ENCODE measurements at regions not wholly inside any gene's neighbourhood (a gene's known extent, or its start where the extent isn't known, plus 50 kb on each side); places are given as distances from the start of the nearest gene placed in this dataset.

DNA sequence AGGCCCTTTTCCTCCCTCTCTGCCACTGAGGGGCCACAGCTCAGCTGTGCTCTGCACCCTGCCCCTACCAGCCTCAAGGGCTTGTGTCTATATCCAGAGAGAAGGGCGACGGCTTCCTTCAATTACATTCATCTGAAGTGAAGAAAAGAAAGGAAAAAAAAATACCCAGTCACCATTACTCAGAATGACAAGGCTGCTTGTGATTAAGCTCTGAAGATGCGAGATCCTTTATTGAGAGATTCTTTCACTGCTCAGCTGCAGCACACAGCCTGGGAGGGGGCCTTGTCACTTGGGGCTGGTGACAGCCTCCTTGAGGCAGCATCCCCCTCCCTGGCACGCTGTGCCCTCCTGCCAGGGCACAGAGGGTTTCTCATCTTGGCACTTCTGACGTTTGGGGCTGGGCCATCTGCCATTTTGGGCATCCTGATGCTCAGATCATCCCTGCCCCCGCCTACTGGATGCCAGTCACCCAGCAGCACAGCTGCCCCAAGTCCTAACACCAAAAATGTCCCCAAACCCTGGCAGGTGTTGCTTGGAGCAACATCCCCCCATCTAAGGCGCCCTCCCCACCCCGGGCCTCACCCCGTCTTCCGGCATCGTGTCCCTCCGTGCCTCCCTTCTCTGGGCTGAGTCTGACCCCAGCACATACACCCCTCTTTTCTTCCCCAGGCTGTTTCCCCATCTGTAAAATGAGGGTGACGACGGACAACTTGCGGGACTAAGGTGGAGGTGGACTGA, 1394.7 kb downstream of the BRD1 start:
- Histone ChIP-seq H3K4me1 (ENCODE audit: control insufficient read depth, insufficient read depth, low read length) (no peaks in the 10 kb centered on the region), H3K27ac (ENCODE audit: low read length) (no peak overlapping the region), H3K27me3 (ENCODE audit: control insufficient read depth, insufficient read depth, low read length) (no peaks in the 10 kb centered on the region; the same call in 1 of the 2 replicates), H3K4me3 (ENCODE audit: low read depth in 2 of 2, low read length in 2 of 2) (no peak overlapping the region), H3K9me3 (ENCODE audit: control insufficient read depth, insufficient read depth, low read depth, low read length) (no peaks in the 10 kb centered on the region), H3K36me3 (ENCODE audit: control insufficient read depth, insufficient read depth, low read length) (no peaks in the 10 kb centered on the region)
- TF ChIP-seq, protein P1, sequence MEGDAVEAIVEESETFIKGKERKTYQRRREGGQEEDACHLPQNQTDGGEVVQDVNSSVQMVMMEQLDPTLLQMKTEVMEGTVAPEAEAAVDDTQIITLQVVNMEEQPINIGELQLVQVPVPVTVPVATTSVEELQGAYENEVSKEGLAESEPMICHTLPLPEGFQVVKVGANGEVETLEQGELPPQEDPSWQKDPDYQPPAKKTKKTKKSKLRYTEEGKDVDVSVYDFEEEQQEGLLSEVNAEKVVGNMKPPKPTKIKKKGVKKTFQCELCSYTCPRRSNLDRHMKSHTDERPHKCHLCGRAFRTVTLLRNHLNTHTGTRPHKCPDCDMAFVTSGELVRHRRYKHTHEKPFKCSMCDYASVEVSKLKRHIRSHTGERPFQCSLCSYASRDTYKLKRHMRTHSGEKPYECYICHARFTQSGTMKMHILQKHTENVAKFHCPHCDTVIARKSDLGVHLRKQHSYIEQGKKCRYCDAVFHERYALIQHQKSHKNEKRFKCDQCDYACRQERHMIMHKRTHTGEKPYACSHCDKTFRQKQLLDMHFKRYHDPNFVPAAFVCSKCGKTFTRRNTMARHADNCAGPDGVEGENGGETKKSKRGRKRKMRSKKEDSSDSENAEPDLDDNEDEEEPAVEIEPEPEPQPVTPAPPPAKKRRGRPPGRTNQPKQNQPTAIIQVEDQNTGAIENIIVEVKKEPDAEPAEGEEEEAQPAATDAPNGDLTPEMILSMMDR (IDR thresholded peaks at IDR 0.05): no peak
- TF ChIP-seq TCF7L2 (IDR thresholded peaks at IDR 0.05; ENCODE audit: low read depth, low read length) (no peak), POLR2AphosphoS5 (IDR thresholded peaks at IDR 0.05; ENCODE audit: low read depth, low read length) (no peak), SIN3A (IDR thresholded peaks at IDR 0.05; ENCODE audit: borderline replicate concordance, insufficient read depth, low read depth, low read length) (no peak)
- TF ChIP-seq, protein P2, sequence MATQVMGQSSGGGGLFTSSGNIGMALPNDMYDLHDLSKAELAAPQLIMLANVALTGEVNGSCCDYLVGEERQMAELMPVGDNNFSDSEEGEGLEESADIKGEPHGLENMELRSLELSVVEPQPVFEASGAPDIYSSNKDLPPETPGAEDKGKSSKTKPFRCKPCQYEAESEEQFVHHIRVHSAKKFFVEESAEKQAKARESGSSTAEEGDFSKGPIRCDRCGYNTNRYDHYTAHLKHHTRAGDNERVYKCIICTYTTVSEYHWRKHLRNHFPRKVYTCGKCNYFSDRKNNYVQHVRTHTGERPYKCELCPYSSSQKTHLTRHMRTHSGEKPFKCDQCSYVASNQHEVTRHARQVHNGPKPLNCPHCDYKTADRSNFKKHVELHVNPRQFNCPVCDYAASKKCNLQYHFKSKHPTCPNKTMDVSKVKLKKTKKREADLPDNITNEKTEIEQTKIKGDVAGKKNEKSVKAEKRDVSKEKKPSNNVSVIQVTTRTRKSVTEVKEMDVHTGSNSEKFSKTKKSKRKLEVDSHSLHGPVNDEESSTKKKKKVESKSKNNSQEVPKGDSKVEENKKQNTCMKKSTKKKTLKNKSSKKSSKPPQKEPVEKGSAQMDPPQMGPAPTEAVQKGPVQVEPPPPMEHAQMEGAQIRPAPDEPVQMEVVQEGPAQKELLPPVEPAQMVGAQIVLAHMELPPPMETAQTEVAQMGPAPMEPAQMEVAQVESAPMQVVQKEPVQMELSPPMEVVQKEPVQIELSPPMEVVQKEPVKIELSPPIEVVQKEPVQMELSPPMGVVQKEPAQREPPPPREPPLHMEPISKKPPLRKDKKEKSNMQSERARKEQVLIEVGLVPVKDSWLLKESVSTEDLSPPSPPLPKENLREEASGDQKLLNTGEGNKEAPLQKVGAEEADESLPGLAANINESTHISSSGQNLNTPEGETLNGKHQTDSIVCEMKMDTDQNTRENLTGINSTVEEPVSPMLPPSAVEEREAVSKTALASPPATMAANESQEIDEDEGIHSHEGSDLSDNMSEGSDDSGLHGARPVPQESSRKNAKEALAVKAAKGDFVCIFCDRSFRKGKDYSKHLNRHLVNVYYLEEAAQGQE (IDR thresholded peaks at IDR 0.05; ENCODE audit: insufficient read depth in 1 of 2, low read depth in 2 of 2, low read length in 1 of 2): no peak
- in situ Hi-C loops (cut with HindIII; ENCODE audit: low pct_unique_long_range_greater_than_20kb, low sequenced_read_pairs) (no loop called here), intact Hi-C loops (cut with micrococcal nuclease; ENCODE audit: unreplicated experiment) (no loop called here)
- BruUV-seq (replicated peaks): no TSS peak
- CTCF ChIA-PET: no interaction called here
- DNase-seq (ENCODE audit: low read depth, low spot score) (no peak), ATAC-seq (no peak)
- POLR2A ChIA-PET: no interaction called here

DNA sequence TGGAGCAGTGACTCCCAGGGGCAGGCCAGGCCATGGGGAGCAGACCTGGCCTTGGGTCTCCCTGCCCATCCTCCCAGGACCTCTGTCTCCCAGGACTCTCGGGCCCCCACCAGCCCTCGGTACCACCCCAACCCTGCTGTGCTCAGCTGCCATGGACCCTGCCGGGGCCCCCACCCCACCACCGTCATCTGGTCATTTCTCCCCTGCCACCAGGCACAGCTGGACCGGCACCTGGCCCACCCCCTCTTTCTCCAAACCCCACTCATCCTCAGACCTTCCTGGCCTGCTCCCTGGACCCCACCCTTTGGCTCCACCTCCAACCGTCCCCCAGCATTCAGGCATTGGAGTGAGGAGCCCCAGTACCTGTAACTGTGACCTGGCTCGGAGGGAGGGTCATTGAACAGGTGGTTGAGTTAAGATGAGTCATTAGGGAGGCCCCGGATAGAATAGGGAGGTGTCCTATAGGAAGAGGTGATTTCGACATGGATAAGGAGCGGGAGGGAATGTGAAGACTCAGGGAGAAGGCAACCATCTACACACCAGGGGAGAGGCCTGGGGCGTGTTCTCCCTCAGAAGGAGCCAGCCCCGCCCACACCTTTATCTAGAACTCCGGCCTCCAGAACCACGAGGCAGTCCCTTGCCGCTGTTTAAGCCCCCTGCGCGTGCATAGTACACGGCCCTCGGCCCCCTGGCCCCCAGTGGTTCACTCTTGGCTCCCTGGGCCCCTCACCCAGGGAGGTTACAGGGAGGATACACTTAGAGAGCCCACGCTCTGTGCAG, 1395.9 kb downstream of the BRD1 start:
- TF ChIP-seq POLR2AphosphoS5 (IDR thresholded peaks at IDR 0.05; ENCODE audit: low read depth, low read length) (no peak), SIN3A (IDR thresholded peaks at IDR 0.05; ENCODE audit: borderline replicate concordance, insufficient read depth, low read depth, low read length) (no peak), TCF7L2 (IDR thresholded peaks at IDR 0.05; ENCODE audit: low read depth, low read length) (no peak)
- TF ChIP-seq, protein P2 (IDR thresholded peaks at IDR 0.05; ENCODE audit: insufficient read depth in 1 of 2, low read depth in 2 of 2, low read length in 1 of 2): no peak
- TF ChIP-seq, protein P1 (IDR thresholded peaks at IDR 0.05): no peak
- in situ Hi-C loops (cut with HindIII; ENCODE audit: low pct_unique_long_range_greater_than_20kb, low sequenced_read_pairs): no loop called here
- DNase-seq (ENCODE audit: low read depth, low spot score): no peak
- H3K4me3 ChIP-seq (ENCODE audit: low read depth in 2 of 2, low read length in 2 of 2): no peak overlapping the region
- H3K36me3 ChIP-seq (ENCODE audit: control insufficient read depth, insufficient read depth, low read length): no peaks in the 10 kb centered on the region
- CTCF ChIA-PET: no interaction called here
- BruUV-seq (replicated peaks): no TSS peak
- H3K9me3 ChIP-seq (ENCODE audit: control insufficient read depth, insufficient read depth, low read depth, low read length): no peaks in the 10 kb centered on the region
- no peaks in the 10 kb centered on the region; the same call in 1 of the 2 replicates for H3K27me3 ChIP-seq (ENCODE audit: control insufficient read depth, insufficient read depth, low read length)
- POLR2A ChIA-PET: no interaction called here
- no peaks in the 10 kb centered on the region for H3K4me1 ChIP-seq (ENCODE audit: control insufficient read depth, insufficient read depth, low read length)
- ATAC-seq: no peak
- intact Hi-C loops (cut with micrococcal nuclease; ENCODE audit: unreplicated experiment): no loop called here
- no peak overlapping the region for H3K27ac ChIP-seq (ENCODE audit: low read length)

All from Panc1 (cell line).